ENCODE measurements at regions not wholly inside any gene's neighbourhood (a gene's known extent, or its start where the extent isn't known, plus 50 kb on each side); places are given as distances from the start of the nearest gene placed in this dataset.

- in situ Hi-C loops (cut with HindIII; ENCODE audit: low pct_unique_long_range_greater_than_20kb, low sequenced_read_pairs): no loop called here
- TF ChIP-seq JUND (IDR thresholded peaks at IDR 0.05; ENCODE audit: low read depth): no peak
Measured at GRCh38 chr11:103010891-103011290, 55.4 kb upstream of the MMP13 start.

GRCh38 chr11:103007521-103007920 is 52.0 kb upstream of the MMP13 start:
- peak in 1 of 2 experiments; percentile 82 for DNase-seq (ENCODE audit: low read depth in 1 of 2, low spot score in 1 of 2)
- TF ChIP-seq JUND (IDR thresholded peaks at IDR 0.05; ENCODE audit: low read depth): no peak
- in situ Hi-C loops (cut with HindIII; ENCODE audit: low pct_unique_long_range_greater_than_20kb, low sequenced_read_pairs): no loop called here

More at GRCh38 chr11:103010891-103011290, 55.4 kb upstream of the MMP13 start:
- DNase-seq (ENCODE audit: low read depth in 1 of 2, low spot score in 1 of 2): no peak

All from T47D (cell line).